ENCODE measurements at regions not wholly inside any gene's neighbourhood (a gene's known extent, or its start where the extent isn't known, plus 50 kb on each side); places are given as distances from the start of the nearest gene placed in this dataset.

GRCh38 chr9:12351293-12352044 lies 341.7 kb upstream of the TYRP1 start:
- intact Hi-C loops (cut with DNase I) = no loop called here
- no peaks in the 10 kb centered on the region for H3K27me3 ChIP-seq
- no peak overlapping the region for H3K27ac ChIP-seq
- no peaks in the 10 kb centered on the region for H3K36me3 ChIP-seq
- DNase-seq (ENCODE audit: extremely low spot score in 2 of 2) = no peak
- H3K9me3 ChIP-seq = no peaks in the 10 kb centered on the region
- H3K4me3 ChIP-seq = no peak overlapping the region
- no peak for TF ChIP-seq POLR2A (IDR thresholded peaks at IDR 0.05)
- no peak for TF ChIP-seq POLR2AphosphoS5 (IDR thresholded peaks at IDR 0.05; ENCODE audit: insufficient read depth in 1 of 2, low read depth in 1 of 2)
- TF ChIP-seq, protein P1, sequence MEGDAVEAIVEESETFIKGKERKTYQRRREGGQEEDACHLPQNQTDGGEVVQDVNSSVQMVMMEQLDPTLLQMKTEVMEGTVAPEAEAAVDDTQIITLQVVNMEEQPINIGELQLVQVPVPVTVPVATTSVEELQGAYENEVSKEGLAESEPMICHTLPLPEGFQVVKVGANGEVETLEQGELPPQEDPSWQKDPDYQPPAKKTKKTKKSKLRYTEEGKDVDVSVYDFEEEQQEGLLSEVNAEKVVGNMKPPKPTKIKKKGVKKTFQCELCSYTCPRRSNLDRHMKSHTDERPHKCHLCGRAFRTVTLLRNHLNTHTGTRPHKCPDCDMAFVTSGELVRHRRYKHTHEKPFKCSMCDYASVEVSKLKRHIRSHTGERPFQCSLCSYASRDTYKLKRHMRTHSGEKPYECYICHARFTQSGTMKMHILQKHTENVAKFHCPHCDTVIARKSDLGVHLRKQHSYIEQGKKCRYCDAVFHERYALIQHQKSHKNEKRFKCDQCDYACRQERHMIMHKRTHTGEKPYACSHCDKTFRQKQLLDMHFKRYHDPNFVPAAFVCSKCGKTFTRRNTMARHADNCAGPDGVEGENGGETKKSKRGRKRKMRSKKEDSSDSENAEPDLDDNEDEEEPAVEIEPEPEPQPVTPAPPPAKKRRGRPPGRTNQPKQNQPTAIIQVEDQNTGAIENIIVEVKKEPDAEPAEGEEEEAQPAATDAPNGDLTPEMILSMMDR (IDR thresholded peaks at IDR 0.05) = no peak
- no peaks in the 10 kb centered on the region for H3K4me1 ChIP-seq

GRCh38 chr9:12352045-12352315 lies 341.2 kb upstream of the TYRP1 start:
- Histone ChIP-seq H3K36me3 (no peaks in the 10 kb centered on the region), H3K27me3 (no peaks in the 10 kb centered on the region), H3K4me1 (no peaks in the 10 kb centered on the region), H3K27ac (no peak overlapping the region), H3K9me3 (no peaks in the 10 kb centered on the region), H3K4me3 (no peak overlapping the region)
- DNase-seq (ENCODE audit: extremely low spot score in 2 of 2) = no peak
- intact Hi-C loops (cut with DNase I) = no loop called here
- TF ChIP-seq, protein P1 (IDR thresholded peaks at IDR 0.05) = no peak
- no peak for TF ChIP-seq POLR2AphosphoS5 (IDR thresholded peaks at IDR 0.05; ENCODE audit: insufficient read depth in 1 of 2, low read depth in 1 of 2)
- TF ChIP-seq POLR2A (IDR thresholded peaks at IDR 0.05) = no peak

GRCh38 chr9:12363439-12363838 lies 329.7 kb upstream of the TYRP1 start:
- intact Hi-C loops (cut with DNase I) = no loop called here
- TF ChIP-seq POLR2AphosphoS5 (IDR thresholded peaks at IDR 0.05; ENCODE audit: insufficient read depth in 1 of 2, low read depth in 1 of 2) (no peak), POLR2A (IDR thresholded peaks at IDR 0.05) (no peak)
- TF ChIP-seq, protein P1 (IDR thresholded peaks at IDR 0.05) = no peak
- Histone ChIP-seq H3K4me1 (no peaks in the 10 kb centered on the region), H3K9me3 (no peaks in the 10 kb centered on the region), H3K27me3 (no peaks in the 10 kb centered on the region), H3K4me3 (no peak overlapping the region), H3K36me3 (no peaks in the 10 kb centered on the region), H3K27ac (no peak overlapping the region)
- no peak for DNase-seq (ENCODE audit: extremely low spot score in 2 of 2)

- TF ChIP-seq, protein P1 (IDR thresholded peaks at IDR 0.05) = no peak
- TF ChIP-seq POLR2AphosphoS5 (IDR thresholded peaks at IDR 0.05; ENCODE audit: insufficient read depth in 1 of 2, low read depth in 1 of 2) = no peak
- TF ChIP-seq POLR2A (IDR thresholded peaks at IDR 0.05) = no peak
- intact Hi-C loops (cut with DNase I) = no loop called here
- Histone ChIP-seq H3K27me3 (no peaks in the 10 kb centered on the region), H3K36me3 (no peaks in the 10 kb centered on the region), H3K4me3 (no peak overlapping the region), H3K4me1 (no peaks in the 10 kb centered on the region), H3K9me3 (no peaks in the 10 kb centered on the region), H3K27ac (no peak overlapping the region)
- DNase-seq (ENCODE audit: extremely low spot score in 2 of 2) = no peak
These were observed 324.6 kb upstream of the TYRP1 start for GRCh38 chr9:12368569-12368968.

GRCh38 chr9:12391839-12392509 lies 301.2 kb upstream of the TYRP1 start:
- H3K27ac ChIP-seq = no peak overlapping the region
- intact Hi-C loops (cut with DNase I) = no loop called here
- H3K4me3 ChIP-seq = no peak overlapping the region
- TF ChIP-seq, protein P1 (IDR thresholded peaks at IDR 0.05) = no peak
- no peak for TF ChIP-seq POLR2AphosphoS5 (IDR thresholded peaks at IDR 0.05; ENCODE audit: insufficient read depth in 1 of 2, low read depth in 1 of 2)
- no peak for TF ChIP-seq POLR2A (IDR thresholded peaks at IDR 0.05)
- H3K4me1 ChIP-seq = no peaks in the 10 kb centered on the region
- no peaks in the 10 kb centered on the region for H3K36me3 ChIP-seq
- no peaks in the 10 kb centered on the region for H3K9me3 ChIP-seq
- H3K27me3 ChIP-seq = no peaks in the 10 kb centered on the region
- no peak for DNase-seq (ENCODE audit: extremely low spot score in 2 of 2)

Measured in vagina (tissue), 2 donors.